T-helper 1 cell treated with Interleukin-12 subunit alpha and Interleukin-12 subunit beta and Interleukin-4 antibody, amounts not matched to agents 30 μg/mL and 1 μg/mL, for 36 hours (primary cell): ENCODE measurements at regions not wholly inside any gene's neighbourhood (a gene's known extent, or its start where the extent isn't known, plus 50 kb on each side); places are given as distances from the start of the nearest gene placed in this dataset.
A peak's percentile ranks its signal among the peaks of the same experiment; 100 is the strongest.
"Not testable (repeated sequence)": the region's sequence is repeated elsewhere in the genome, so short reads cannot be mapped to it uniquely, and the experiment has no call there.

Source experiments
- H3K27ac Mint-ChIP-seq: one replicate; pipeline ENCODE4 v1.8.0; 2021; ENCODE audit warnings: mild to moderate bottlenecking, mixed read lengths
- H3K27me3 Mint-ChIP-seq: one replicate; pipeline ENCODE4 v1.8.0; 2021; ENCODE audit warnings: low read depth, mixed read lengths
- H3K36me3 Mint-ChIP-seq: one replicate; pipeline ENCODE4 v1.8.0; 2021; ENCODE audit warnings: low read depth, mixed read lengths
- H3K4me1 Mint-ChIP-seq: one replicate; pipeline ENCODE4 v1.8.0; 2021; ENCODE audit warnings: low read depth, mixed read lengths
- H3K4me3 Mint-ChIP-seq: one replicate; pipeline ENCODE4 v1.8.0; 2021; ENCODE audit warnings: mild to moderate bottlenecking, moderate library complexity, mixed read lengths
- H3K9me3 Mint-ChIP-seq: one replicate; pipeline ENCODE4 v1.8.0; 2021; ENCODE audit warnings: mixed read lengths

DNA sequence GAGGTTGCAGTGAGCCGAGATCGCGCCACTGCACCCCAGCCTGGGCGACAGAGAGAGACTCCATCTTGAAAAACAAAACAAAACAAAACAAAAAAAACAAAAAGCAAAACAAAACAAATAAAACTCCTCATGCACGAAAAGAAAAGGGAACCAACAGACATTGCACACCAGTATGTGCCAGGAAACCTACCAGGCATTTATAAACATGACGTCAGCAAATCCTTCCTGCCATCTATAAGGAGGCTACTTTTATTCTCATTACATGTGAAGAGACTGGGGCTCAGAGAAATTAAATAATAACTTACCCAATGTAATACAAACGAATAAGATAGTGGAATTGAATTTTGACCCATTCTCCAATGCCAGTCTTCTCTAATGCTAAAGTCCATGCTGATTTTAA is 197.2 kb downstream of the NUFIP1 start:
- Mint-ChIP-seq H3K36me3 (peaks cover 2% of the 10 kb centered on the region), H3K4me1 (no peaks in the 10 kb centered on the region), H3K27me3 (no peaks in the 10 kb centered on the region), H3K4me3 (no peak overlapping the region), H3K9me3 (no peaks in the 10 kb centered on the region), H3K27ac (no peak overlapping the region)

DNA sequence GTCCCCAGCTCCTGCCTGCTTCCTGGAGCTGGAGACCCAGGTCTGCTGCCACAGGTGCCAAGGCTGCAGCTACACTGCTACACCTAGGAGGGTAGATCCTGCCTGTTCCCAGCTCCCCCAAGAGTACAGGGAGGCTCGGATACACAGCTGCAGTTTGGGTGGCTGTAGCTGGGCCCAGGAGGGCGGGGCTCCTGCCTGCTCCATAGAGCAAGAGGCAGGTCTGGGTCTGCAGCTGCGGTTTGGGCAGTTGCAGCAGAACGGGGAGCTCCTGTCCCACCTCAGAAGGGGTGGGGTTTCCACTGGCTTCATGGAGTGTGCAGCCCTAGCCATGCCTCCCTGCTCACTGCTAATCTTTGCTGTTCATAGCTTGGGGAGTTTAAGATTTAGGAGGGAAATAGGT is 199.0 kb downstream of the NUFIP1 start:
- no peaks in the 10 kb centered on the region for H3K4me1 Mint-ChIP-seq
- no peaks in the 10 kb centered on the region for H3K9me3 Mint-ChIP-seq
- H3K27me3 Mint-ChIP-seq, result no peaks in the 10 kb centered on the region
- no peak overlapping the region for H3K4me3 Mint-ChIP-seq
- H3K27ac Mint-ChIP-seq, result no peak overlapping the region
- H3K36me3 Mint-ChIP-seq, result peaks cover 2% of the 10 kb centered on the region

DNA sequence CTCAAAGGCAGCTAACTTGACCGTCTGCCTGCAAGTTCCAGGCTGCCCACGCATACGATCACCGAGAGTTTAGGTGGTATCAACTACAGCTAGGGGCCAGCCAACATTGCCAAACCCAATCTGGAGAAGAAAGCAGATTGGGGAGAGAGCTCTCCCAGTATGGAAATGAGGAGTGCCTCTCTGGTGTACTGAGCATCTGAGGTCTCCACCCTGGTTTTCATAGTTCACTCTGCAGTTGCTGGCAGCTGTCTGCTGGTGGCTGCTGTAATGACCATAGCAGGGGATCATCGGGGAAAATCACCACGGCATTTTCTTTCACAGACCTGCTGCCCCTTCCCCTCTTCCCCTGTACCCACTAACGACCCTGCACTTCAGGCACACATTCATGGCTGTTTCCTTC is 201.7 kb downstream of the NUFIP1 start:
- H3K4me1 Mint-ChIP-seq, result no peaks in the 10 kb centered on the region
- H3K4me3 Mint-ChIP-seq, result no peak overlapping the region
- no peaks in the 10 kb centered on the region for H3K27me3 Mint-ChIP-seq
- H3K9me3 Mint-ChIP-seq, result no peaks in the 10 kb centered on the region
- no peak overlapping the region for H3K27ac Mint-ChIP-seq
- H3K36me3 Mint-ChIP-seq, result peaks cover 2% of the 10 kb centered on the region

DNA sequence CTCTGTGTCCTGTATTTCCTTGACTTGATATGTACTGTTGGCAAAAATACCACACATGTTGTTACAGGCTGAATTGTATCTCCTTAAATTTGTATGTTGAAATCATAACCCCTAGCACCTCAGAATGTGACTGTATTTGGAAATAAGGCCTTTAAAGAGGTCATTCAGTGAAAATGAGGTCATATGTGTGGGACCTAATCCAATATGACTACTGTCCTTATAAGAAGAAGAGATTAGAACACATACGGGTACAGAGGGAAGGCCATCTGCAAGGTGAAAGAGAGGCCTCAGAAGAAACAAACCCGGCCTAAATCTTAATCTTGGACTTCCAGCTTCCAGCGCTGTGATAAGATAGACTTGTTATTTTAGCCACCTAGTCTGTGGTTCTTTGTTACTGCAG is 202.5 kb downstream of the NUFIP1 start:
- H3K27ac Mint-ChIP-seq, result no peak overlapping the region

DNA sequence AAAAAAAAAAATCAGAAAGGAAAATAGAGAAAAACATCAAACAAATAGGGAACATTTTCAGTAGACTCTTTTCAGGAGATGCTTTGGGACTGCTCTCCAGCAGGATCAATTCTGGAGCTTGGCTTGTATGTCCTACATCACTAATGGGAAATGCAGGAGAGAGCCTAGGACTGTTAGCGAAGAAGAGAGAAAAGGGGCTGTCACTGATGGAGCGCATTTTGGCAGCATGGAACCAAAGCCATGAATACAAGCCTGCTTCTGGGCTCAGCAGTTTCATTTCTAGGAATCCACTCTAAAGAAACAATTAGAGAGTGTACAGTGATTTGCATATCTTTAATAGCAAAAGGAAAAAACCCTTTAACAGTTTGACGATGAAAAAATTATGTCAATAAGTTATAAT is 203.9 kb downstream of the NUFIP1 start:
- no peaks in the 10 kb centered on the region for H3K4me1 Mint-ChIP-seq
- no peaks in the 10 kb centered on the region for H3K9me3 Mint-ChIP-seq
- no peak overlapping the region for H3K27ac Mint-ChIP-seq
- no peaks in the 10 kb centered on the region for H3K27me3 Mint-ChIP-seq
- no peak overlapping the region for H3K4me3 Mint-ChIP-seq
- peaks cover 2% of the 10 kb centered on the region for H3K36me3 Mint-ChIP-seq

More for the DNA sequence above, 202.5 kb downstream of the NUFIP1 start:
- Mint-ChIP-seq H3K27me3 (no peaks in the 10 kb centered on the region), H3K4me1 (no peaks in the 10 kb centered on the region), H3K9me3 (no peaks in the 10 kb centered on the region), H3K36me3 (peaks cover 2% of the 10 kb centered on the region), H3K4me3 (no peak overlapping the region)

DNA sequence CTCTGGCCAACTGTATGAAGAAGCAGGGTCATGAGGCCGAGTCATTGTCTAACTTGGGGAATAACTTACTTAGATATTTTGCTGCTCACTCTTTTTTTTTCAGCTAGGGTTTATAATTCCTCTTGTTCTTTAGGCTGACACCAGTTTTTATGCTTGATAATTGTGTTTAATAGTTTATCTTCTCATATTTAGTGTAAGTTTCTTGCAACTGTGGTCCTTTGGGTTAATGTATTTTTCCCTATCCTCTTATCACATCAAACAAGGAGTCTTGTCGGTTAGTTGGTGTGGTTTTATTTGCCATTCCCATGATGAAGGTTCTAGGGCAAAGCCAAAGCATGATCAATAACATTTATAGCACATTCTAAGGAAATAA is 204.6 kb downstream of the NUFIP1 start:
- Mint-ChIP-seq H3K27ac (no peak overlapping the region), H3K4me1 (no peaks in the 10 kb centered on the region), H3K27me3 (no peaks in the 10 kb centered on the region), H3K4me3 (no peak overlapping the region), H3K9me3 (no peaks in the 10 kb centered on the region), H3K36me3 (peaks cover 2% of the 10 kb centered on the region)

DNA sequence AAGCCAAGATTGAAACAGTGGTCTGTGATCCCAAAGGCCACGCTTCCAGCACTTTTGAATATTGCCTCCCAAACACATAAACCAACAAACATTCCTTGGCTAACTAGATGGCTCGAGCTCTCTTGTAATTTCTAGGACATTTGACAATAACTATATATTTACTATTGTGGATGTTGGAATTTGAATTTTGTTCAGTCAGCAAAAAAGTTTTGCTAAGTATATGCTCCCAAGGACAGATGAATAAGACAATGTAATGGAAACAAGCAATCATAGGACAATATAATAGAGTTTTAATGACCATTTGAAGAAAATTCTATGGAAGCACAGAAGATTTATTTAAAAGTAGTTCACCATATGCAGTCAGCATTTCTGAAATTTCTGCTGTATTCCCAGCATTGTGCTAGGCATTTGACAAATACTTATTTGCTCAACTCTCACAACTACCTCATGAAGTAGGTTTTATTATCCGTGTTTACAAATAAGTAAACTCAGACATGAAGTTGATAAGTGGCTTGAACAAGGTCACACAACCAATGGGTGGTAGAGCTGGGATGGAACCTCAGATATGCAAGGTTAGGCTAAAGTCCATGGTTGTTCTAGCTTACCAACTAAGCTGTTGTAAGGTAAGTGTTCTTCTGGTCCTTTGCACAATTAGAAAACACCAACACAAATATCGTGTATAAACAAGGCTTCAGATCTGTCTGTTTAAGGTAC is 205.1 kb downstream of the NUFIP1 start:
- H3K36me3 Mint-ChIP-seq, result peaks cover 2% of the 10 kb centered on the region
- H3K4me1 Mint-ChIP-seq, result no peaks in the 10 kb centered on the region
- H3K9me3 Mint-ChIP-seq, result no peaks in the 10 kb centered on the region
- H3K27ac Mint-ChIP-seq, result no peak overlapping the region
- H3K27me3 Mint-ChIP-seq, result no peaks in the 10 kb centered on the region
- no peak overlapping the region for H3K4me3 Mint-ChIP-seq

DNA sequence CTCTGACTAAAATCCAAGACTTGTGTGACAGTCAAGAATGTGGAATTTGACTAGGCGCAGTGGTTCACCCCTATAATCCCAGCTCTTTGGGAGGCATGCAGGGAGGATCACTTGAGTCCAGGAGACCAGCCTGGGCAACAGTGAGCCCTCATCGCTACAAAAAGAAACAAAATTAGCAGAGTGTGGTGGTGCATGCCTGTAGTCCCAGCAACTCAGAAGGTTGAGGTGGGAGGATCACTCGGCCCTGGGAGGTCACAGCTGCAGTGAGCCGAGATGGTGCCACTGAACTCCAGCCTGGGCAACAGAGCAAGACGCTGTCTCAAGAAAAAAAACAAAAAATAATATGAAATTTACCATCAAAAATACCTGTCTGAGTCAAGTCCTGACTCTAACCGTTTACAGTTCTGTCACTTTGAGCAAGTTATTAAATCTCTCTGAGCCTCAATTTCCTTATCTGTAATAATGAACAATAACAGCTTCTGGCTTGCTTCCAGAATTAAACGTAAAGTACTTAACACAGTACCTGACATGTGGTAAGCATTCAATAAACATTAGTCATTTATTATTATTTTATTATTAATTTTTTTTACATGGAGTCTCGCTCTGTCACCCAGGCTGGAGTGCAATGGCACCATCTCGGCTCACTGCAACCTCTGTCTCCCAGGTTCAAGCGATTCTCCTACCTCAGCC is 204.6 kb upstream of the TSC22D1 start:
- H3K27me3 Mint-ChIP-seq, result no peaks in the 10 kb centered on the region
- no peaks in the 10 kb centered on the region for H3K36me3 Mint-ChIP-seq
- H3K4me1 Mint-ChIP-seq, result no peaks in the 10 kb centered on the region
- no peaks in the 10 kb centered on the region for H3K9me3 Mint-ChIP-seq
- no peak overlapping the region for H3K4me3 Mint-ChIP-seq
- no peak overlapping the region for H3K27ac Mint-ChIP-seq

DNA sequence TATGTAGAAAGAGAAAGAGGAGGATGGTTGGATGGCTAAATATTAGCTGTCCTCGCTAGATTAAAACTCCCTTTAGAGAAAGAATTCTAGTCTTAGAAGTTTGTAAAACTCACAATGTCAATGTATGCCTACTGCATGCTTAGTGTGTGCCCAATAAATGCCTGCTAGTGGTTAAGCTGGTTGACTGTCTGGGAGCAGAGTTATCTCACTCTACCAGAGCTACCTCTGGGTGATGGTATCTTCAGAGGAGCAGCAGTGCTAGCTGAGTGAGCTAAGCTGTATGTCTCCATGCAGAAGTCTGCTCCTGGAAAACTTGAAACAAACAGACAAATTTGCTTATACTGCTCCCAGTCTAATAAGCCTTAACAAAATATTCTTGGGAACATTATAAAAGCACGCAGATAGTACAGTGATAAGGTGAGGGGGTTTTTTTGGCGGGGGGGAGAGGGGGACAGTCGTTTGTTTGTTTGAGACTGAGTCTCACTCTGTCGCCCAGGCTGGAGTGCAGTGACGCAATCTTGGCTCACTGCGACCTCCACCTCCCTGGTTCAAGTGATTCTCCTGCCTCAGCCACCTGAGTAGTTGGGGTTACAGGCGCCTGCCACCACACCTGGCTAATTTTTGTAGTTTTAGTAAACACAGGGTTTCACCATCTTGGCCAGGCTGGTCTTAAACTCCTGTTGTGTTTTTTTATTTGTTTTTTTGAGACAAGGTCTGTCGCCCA is 202.8 kb upstream of the TSC22D1 start:
- H3K36me3 Mint-ChIP-seq, result no peaks in the 10 kb centered on the region
- peaks cover 5% of the 10 kb centered on the region for H3K27me3 Mint-ChIP-seq
- H3K4me1 Mint-ChIP-seq, result no peaks in the 10 kb centered on the region
- no peak overlapping the region for H3K4me3 Mint-ChIP-seq
- no peaks in the 10 kb centered on the region for H3K9me3 Mint-ChIP-seq
- no peak overlapping the region for H3K27ac Mint-ChIP-seq

DNA sequence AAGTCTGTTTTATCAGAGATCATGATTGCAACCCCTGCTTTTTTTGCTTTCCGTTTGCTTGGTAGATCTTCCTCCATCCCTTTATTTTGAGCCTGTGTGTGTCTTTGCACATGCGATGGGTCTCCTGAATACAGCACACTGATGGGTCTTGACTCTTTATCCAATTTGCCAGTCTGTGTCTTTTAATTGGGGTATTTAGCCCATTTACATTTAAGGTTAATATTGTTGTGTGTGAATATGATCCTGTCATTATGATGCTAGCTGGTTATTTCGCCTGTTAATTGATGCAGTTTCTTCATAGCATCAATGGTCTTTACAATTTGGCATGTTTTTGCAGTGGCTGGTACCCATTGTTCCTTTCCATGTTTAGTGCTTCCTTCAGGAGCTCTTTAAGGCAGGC is 199.2 kb upstream of the TSC22D1 start:
- not testable (repeated sequence) for H3K27ac Mint-ChIP-seq, H3K9me3 Mint-ChIP-seq, H3K27me3 Mint-ChIP-seq, H3K4me3 Mint-ChIP-seq, H3K4me1 Mint-ChIP-seq, H3K36me3 Mint-ChIP-seq

DNA sequence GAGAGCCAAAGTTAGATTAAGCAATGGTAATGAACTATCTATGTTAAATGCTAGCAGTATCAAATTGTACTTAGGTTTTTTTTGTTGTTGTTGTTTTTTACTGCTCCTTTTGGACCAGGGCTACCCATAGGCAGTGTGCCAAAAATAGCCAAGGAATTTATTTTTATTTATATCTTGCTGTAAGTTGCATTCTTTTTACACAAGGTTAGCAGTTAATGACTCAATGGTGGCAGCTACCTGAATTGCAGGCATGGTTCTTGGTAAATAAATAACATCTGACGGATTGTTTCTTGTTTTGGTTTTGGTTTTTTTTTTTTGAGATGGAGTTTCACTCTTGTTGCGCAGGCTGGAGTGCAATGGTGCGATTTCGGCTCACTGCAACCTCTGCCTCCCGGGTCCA is 194.8 kb upstream of the TSC22D1 start:
- peaks cover 5% of the 10 kb centered on the region for H3K27me3 Mint-ChIP-seq
- H3K9me3 Mint-ChIP-seq, result no peaks in the 10 kb centered on the region
- H3K27ac Mint-ChIP-seq, result no peak overlapping the region
- H3K4me3 Mint-ChIP-seq, result no peak overlapping the region
- H3K36me3 Mint-ChIP-seq, result peaks cover 4% of the 10 kb centered on the region
- peaks cover 32% of the 10 kb centered on the region for H3K4me1 Mint-ChIP-seq

DNA sequence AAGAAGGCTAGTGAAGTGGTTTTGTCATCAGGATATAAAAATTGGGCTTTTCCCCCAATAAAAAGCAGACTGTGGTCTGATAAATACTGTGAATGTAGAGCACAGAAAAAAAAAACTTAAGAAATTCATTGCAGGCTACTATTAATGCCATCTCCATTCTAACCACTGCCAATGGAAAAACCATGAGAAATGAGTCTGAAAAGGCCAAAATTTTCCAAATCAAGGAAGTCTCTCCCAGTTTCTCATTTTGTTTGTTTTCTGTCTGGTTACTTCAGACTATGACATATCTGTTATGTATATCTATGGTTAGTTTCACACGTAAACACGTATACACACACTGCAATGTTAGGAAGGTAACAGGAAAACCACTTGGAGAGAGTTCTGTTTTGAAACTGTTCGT is 193.6 kb upstream of the TSC22D1 start:
- Mint-ChIP-seq H3K4me1 (peaks cover 33% of the 10 kb centered on the region), H3K27ac (peak overlapping the region; percentile 91), H3K4me3 (peak overlapping the region; percentile 35), H3K9me3 (no peaks in the 10 kb centered on the region), H3K36me3 (peaks cover 4% of the 10 kb centered on the region), H3K27me3 (peaks cover 4% of the 10 kb centered on the region)

DNA sequence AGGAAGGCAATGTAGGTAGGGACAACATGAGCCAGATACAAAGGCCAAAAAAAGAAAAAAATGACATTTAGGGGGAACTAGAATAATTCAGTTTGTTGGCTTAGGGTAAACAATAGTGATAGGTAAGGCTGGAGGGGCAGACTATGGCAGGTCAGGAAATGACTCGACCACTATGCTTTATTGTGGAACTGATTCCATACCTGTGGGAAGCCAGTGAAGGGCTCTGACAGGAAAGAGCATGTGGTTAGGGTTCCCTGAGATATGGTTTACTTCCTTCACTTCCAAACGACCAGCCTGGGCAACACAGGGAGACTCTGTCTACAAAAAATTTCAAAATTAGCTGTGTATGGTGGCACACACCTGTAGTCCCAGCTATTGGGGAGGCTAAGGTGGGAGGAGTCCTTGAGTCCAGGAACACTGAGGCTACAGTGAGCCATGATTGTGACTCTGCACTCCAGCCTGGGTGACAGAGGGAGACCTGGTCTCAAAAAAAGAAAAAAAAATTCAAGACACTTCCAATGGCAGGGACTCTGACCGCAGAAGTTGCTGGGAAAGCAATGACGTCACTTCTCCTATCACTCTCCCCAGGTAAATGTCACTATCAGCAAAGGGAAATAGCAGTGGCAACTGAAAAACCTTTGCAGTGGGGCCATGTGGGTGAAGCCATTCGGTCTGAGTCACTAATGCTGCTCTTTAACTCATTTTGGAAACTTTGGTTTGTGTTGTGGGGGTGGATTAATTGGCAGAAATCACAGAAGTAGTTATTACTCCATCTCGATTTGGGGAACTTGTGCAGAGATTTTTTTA is 192.8 kb upstream of the TSC22D1 start:
- no peaks in the 10 kb centered on the region for H3K9me3 Mint-ChIP-seq
- peak overlapping the region; percentile 91 for H3K27ac Mint-ChIP-seq
- H3K4me3 Mint-ChIP-seq, result peak overlapping the region; percentile 58
- H3K36me3 Mint-ChIP-seq, result peaks cover 4% of the 10 kb centered on the region
- peaks cover 35% of the 10 kb centered on the region for H3K4me1 Mint-ChIP-seq
- H3K27me3 Mint-ChIP-seq, result no peaks in the 10 kb centered on the region

DNA sequence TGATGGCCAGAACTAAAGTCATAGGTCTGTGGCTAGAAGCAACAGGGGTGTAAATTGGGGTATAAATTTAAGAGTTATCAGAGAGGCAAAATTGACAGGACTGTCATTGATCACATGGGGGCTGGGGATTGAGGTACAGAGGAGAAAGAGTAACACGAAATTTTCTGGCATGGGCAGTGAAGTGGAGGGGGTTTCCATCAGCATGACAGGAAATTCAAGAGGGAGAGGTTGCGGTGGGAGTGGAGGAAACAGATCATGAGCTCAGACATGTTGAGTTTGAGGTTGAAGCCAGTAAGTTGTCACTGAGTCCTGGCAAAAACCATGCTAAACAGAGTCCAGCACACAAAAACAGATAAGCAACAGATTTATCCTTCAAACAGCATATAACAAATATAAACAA is 192.1 kb upstream of the TSC22D1 start:
- H3K9me3 Mint-ChIP-seq, result no peaks in the 10 kb centered on the region
- peak overlapping the region; percentile 58 for H3K4me3 Mint-ChIP-seq
- peaks cover 35% of the 10 kb centered on the region for H3K4me1 Mint-ChIP-seq
- peaks cover 4% of the 10 kb centered on the region for H3K36me3 Mint-ChIP-seq
- H3K27me3 Mint-ChIP-seq, result no peaks in the 10 kb centered on the region
- H3K27ac Mint-ChIP-seq, result peak overlapping the region; percentile 91
